Body of pancreas (tissue), 4 donors: ENCODE measurements at regions not wholly inside any gene's neighbourhood (a gene's known extent, or its start where the extent isn't known, plus 50 kb on each side); places are given as distances from the start of the nearest gene placed in this dataset.

ENCODE experiments used
- ATAC-seq: fragments of 150-250 bp; one replicate; pipeline ENCODE4 v1.9.1; 2016
- DNase-seq, 4 donors: peaks; one replicate each; pipeline ENCODE4 v3.0.0-alpha.2; 2019
- H3K27ac ChIP-seq, 4 donors: fragments of 200-600 bp; sonication (generic); 1 replicate in 3 of 4; 2 replicates in 1 of 4; pipeline versions ENCODE4 v1.5.1 to v1.6.1; 2016 to 2019; ENCODE audit warnings: mild to moderate bottlenecking in 1 of 4, mixed read lengths in 1 of 4, moderate library complexity in 1 of 4
- H3K27me3 ChIP-seq, 2 donors: fragments of 200-600 bp; sonication (generic); one replicate each; pipeline ENCODE4 v1.6.0; 2016; ENCODE audit warnings: mild to moderate bottlenecking in 1 of 2
- H3K36me3 ChIP-seq, 2 donors: fragments of 200-600 bp; sonication (generic); replicated peaks in 1 of 2; 2 replicates each; pipeline ENCODE4 v1.5.1; 2016; ENCODE audit warnings: low read depth in 2 of 2; ENCODE audit not compliant: insufficient read depth in 1 of 2
- H3K4me1 ChIP-seq: fragments of 200-600 bp; sonication (generic); one replicate; pipeline ENCODE4 v1.6.0; 2016
- H3K4me3 ChIP-seq, 2 donors: fragments of 200-600 bp; sonication (generic); 1 replicate in 1 of 2; 2 replicates in 1 of 2; pipeline ENCODE4 v1.5.1; 2016 to 2019
- H3K9me3 ChIP-seq, 3 donors: fragments of 200-600 bp; sonication (generic); 1 replicate in 2 of 3; 2 replicates in 1 of 3; pipeline ENCODE4 v1.5.1; 2016
- POLR2A ChIP-seq, 3 donors: fragments of 450-650 bp; IDR thresholded peaks; one replicate each; pipeline ENCODE4 v1.6.1; 2016; ENCODE audit warnings: antibody characterized with exemption in 3 of 3, mild to moderate bottlenecking in 2 of 3
- WGBS, 2 donors: methylation state at CpG; one replicate each; pipeline ENCODE4 v1.1.5; 2017; 5-methylcytosine and 5-hydroxymethylcytosine counted together
- intact Hi-C: fragments of 100-400 bp; cut with DNase I; formaldehyde crosslinking; loops from one replicate; pipeline ENCODE4 v1.15.1; 2023
- TF ChIP-seq, protein P1 (sequence below), 7 experiments: fragments of 450-650 bp in 4 of 7; fragments of 200-600 bp in 3 of 7; sonication (generic) in 3 of 7; IDR thresholded peaks; one replicate each; pipeline ENCODE4 v1.5.1; 2016 to 2019; ENCODE audit warnings: antibody characterized with exemption in 7 of 7

DNA sequence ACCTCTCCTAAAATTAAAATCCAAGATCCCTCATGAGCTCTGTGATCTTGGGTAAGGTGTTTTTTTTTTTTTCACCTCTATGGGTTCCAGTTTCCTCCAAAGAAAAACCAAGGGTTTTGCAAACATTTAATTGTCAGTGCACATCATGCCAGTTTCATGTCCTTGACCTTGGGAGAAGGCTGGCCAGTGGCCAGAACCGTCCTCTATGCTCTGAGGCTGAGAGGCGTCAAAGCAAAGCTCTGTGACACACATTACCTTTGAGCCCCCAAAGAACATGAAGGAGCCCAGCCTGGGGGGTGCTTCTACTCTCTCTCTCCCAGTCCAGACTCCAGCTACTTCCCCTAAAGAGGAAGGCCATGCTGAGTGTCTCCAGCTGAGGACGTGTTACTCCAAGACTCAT, 145.5 kb upstream of the TMEM132C start:
- Histone ChIP-seq H3K27ac (no peak overlapping the region), H3K27me3 (no peaks in the 10 kb centered on the region), H3K4me1 (no peaks in the 10 kb centered on the region), H3K4me3 (no peak overlapping the region), H3K9me3 (no peaks in the 10 kb centered on the region), H3K36me3 (no peaks in the 10 kb centered on the region)
- intact Hi-C loops, result no loop called here
- 37 to 48% methylated on average over 3 of the region's 3 CpGs for WGBS, 2 donors
- DNase-seq (no peak), ATAC-seq (no peak)
- TF ChIP-seq, protein P1, sequence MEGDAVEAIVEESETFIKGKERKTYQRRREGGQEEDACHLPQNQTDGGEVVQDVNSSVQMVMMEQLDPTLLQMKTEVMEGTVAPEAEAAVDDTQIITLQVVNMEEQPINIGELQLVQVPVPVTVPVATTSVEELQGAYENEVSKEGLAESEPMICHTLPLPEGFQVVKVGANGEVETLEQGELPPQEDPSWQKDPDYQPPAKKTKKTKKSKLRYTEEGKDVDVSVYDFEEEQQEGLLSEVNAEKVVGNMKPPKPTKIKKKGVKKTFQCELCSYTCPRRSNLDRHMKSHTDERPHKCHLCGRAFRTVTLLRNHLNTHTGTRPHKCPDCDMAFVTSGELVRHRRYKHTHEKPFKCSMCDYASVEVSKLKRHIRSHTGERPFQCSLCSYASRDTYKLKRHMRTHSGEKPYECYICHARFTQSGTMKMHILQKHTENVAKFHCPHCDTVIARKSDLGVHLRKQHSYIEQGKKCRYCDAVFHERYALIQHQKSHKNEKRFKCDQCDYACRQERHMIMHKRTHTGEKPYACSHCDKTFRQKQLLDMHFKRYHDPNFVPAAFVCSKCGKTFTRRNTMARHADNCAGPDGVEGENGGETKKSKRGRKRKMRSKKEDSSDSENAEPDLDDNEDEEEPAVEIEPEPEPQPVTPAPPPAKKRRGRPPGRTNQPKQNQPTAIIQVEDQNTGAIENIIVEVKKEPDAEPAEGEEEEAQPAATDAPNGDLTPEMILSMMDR (IDR thresholded peaks at IDR 0.05), result no peak
- TF ChIP-seq POLR2A (IDR thresholded peaks at IDR 0.05), result no peak

DNA sequence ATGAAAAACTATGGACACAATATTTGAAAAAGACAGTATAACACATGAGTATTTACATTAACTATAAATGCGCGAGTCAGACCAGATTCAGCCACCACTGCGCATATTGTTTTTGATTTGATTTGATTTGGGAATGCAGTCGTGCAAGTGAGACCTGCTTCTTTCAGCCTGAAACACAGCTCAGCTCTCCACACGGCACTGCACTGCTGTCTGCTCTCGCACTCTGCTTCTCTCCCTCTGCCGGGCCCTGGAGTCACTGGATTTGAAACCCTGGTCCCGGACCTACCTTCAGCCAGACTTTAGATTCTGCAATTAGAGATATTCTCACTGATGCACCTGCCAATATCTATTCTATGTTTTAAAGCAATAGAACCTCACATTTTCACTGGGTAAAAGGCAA, 143.9 kb upstream of the TMEM132C start:
- DNase-seq (no peak), ATAC-seq (no peak)
- H3K4me3 ChIP-seq, result no peak overlapping the region
- intact Hi-C loops, result no loop called here
- no peaks in the 10 kb centered on the region for H3K9me3 ChIP-seq
- H3K36me3 ChIP-seq, result no peaks in the 10 kb centered on the region
- TF ChIP-seq POLR2A (IDR thresholded peaks at IDR 0.05), result no peak
- TF ChIP-seq, protein P1 (IDR thresholded peaks at IDR 0.05), result no peak
- no peaks in the 10 kb centered on the region for H3K4me1 ChIP-seq
- H3K27me3 ChIP-seq, result no peaks in the 10 kb centered on the region
- no peak overlapping the region for H3K27ac ChIP-seq
- WGBS, 2 donors, result 76 to 78% methylated on average over 8 of the region's 8 CpGs

DNA sequence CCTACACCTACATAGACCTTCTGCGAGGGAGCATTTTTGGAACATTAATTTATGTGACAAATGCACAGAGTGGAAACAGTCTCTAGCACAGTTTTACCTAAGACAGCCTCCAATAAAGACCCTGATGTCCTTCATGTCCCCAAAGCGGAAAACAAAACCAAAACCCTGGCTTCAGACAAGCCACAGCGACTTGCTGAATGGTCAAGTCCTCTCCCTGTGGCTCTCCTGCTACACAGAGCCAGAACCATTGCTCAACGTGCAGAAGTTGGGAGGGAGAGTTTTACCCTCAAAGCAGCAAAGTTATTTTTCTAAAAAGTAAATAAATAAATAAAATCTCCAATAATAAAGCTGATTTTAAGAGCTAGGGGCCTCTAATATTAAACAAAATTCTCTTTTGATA, 135.0 kb upstream of the TMEM132C start:
- no peak for DNase-seq
- no peak for TF ChIP-seq POLR2A (IDR thresholded peaks at IDR 0.05)
- TF ChIP-seq, protein P1 (IDR thresholded peaks at IDR 0.05), result no peak
- Histone ChIP-seq H3K4me1 (no peaks in the 10 kb centered on the region), H3K36me3 (no peaks in the 10 kb centered on the region), H3K27me3 (no peaks in the 10 kb centered on the region), H3K4me3 (no peak overlapping the region), H3K27ac (no peak overlapping the region), H3K9me3 (no peaks in the 10 kb centered on the region)
- ATAC-seq, result no peak
- intact Hi-C loops, result no loop called here
- 68 to 71% methylated on average over 4 of the region's 4 CpGs for WGBS, 2 donors

DNA sequence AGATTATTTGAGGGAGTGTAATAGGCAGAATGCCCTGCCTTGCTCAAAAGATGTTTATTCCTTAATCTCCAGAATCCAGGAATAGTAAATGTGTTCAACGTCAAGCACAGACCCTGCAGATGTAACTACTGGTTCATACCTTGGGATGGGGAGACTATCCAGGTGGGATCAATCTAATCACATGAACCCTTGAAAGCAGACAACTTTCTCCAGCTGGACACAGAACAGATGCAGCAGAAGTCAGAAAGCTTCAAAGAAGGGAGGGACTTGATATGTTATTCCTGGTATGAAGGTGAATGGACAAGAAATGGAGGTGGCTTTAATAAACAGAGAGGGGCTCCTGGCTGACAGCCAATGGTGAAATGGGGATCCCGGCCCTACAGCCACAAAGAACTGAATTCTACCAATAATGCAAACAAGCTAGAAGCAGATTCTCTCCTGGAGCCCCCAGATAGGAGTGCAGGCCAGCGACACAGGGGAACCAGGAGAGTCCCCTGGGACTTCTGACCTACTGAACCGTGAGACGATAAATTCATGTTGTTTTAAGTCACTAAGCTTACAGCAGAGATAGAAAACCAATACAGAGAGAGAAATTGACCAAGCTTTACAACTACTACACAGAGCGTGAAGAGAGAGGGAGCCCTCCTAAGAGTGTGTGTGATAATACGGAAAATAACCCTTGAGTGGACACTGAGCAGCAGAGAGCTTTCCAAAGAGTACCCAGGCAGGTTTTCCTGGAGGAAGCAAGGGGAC, 133.5 kb upstream of the TMEM132C start:
- Histone ChIP-seq H3K27me3 (no peaks in the 10 kb centered on the region), H3K27ac (no peak overlapping the region), H3K9me3 (no peaks in the 10 kb centered on the region), H3K4me1 (no peaks in the 10 kb centered on the region), H3K4me3 (no peak overlapping the region), H3K36me3 (no peaks in the 10 kb centered on the region)
- DNase-seq (no peak), ATAC-seq (no peak)
- intact Hi-C loops, result no loop called here
- 66 to 72% methylated on average over 7 of the region's 7 CpGs for WGBS, 2 donors
- TF ChIP-seq, protein P1 (IDR thresholded peaks at IDR 0.05), result no peak
- TF ChIP-seq POLR2A (IDR thresholded peaks at IDR 0.05), result no peak

DNA sequence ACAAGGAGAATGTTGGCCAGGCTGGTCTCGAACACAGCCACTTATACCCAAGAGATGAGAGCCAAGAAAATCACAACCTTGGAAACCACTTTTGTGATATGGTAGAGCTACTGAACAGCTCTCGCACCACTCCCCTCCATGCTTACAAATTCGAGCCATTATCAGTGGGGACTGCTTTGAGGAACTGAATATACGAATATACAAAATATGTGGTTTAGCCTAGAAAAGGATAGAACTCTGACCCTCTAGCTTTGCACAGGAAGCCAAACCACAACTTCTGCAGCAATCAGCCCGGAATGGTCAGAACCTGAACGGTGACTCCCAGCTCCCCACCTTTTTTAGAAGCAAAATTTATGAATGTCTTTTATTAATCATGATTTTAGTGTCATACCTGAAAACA, 129.8 kb upstream of the TMEM132C start:
- WGBS, 2 donors, result 50 to 61% methylated on average over 6 of the region's 6 CpGs

More for the DNA sequence above, 129.8 kb upstream of the TMEM132C start:
- Histone ChIP-seq H3K4me1 (no peaks in the 10 kb centered on the region), H3K27me3 (no peaks in the 10 kb centered on the region), H3K4me3 (no peak overlapping the region), H3K9me3 (no peaks in the 10 kb centered on the region), H3K36me3 (no peaks in the 10 kb centered on the region), H3K27ac (no peak overlapping the region)
- no peak for ATAC-seq
- no peak for DNase-seq
- intact Hi-C loops, result no loop called here
- TF ChIP-seq POLR2A (IDR thresholded peaks at IDR 0.05), result no peak
- TF ChIP-seq, protein P1 (IDR thresholded peaks at IDR 0.05), result no peak
